ENCODE measurements at regions not wholly inside any gene's neighbourhood (a gene's known extent, or its start where the extent isn't known, plus 50 kb on each side); places are given as distances from the start of the nearest gene placed in this dataset.
A peak's percentile ranks its signal among the peaks of the same experiment; 100 is the strongest.

GRCh38 chr11:104435494-104435893 is 271.5 kb upstream of the PDGFD start:
- no peak for DNase-seq (ENCODE audit: low spot score)

DNA sequence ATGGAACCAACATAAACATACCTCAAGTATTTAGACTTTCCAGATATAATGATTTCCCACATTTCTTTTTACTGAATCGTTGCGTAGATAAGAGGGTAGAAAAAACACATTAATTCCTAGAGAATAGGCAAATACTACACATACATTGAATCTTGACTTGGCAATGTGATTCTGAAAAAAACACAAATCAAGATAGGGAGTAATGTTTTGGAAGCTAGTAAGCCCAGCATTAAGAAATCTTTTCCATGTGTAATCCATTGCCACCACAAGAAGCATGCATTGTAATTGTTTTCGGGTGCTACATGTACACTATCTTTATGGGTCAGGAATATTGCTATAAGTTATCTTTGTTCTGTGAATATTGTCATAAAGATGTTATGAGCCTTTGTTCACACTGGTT is 269.8 kb upstream of the PDGFD start:
- no peak for DNase-seq (ENCODE audit: low spot score)

DNA sequence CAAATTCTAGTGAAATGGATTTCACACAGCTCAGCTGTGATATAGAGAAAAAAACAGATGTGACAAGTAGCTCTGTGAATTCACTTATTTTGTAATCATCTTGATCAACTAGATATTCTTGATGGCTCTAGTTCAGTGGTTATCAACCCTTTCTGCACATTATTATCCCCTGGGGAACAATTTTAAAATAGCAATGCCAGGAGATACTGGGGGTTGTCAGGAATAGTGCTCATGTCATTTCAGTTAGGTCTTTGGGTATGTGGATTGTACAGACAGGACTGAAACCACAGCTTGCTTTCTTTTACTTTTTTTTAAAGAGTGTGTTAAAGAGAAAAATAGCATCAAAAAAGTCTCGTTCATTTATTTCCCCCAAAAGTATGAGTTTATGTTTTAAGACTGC is 269.0 kb upstream of the PDGFD start:
- no peak for DNase-seq (ENCODE audit: low spot score)

DNA sequence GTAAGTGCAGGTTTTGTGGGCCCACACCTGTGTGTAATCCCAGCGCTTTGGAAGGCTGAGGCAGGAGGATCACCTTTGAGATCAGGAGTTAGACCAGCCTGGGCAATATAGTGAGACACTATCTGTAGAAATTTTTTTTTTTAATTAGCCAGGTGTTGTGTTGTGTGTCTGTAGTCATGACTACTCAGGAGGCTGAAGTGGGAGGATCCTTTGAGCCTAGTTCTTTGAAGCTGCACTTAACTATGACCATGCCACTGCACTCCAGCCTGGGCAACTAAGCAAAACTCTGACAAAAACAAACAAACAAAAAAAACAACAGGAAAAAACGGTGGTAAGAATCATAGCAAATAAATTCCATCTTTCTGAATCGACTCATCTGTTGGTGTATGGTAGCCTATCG is 268.6 kb upstream of the PDGFD start:
- no peak for DNase-seq (ENCODE audit: low spot score)

DNA sequence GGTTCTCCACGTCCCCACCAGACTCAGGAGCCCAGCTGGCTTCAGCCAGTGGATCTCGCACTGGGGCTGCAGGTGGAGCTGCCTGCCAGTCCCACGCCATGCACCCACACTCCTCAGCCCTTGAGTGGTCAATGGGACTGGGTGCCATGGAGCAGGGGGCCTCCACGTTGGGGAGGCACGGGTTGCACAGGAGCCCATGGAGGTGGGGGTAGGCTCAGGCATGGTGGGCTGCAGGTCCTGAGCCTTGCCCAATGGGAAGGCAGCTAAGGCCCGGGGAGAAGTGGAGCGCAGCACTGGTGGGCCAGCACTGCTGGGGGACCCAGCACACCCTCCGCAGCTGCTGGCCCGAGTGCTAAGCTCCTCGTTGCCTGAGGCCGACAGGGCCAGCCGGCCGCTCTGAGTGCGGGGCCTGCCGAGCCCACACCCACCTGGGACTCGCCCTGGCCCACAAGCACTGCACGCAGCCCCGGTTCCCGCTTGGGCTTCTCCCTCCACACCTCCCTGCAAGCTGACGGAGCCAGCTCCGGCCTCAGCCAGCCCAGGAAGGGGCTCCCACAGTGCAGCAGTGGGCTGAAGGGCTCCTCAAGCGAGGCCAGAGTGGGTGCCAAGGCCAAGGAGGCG is 258.5 kb upstream of the PDGFD start:
- DNase-seq (ENCODE audit: low spot score) = no peak

- DNase-seq (ENCODE audit: low spot score) = no peak
These were observed 246.4 kb upstream of the PDGFD start for GRCh38 chr11:104410336-104410735.

- DNase-seq (ENCODE audit: low spot score) = no peak
These were observed 244.7 kb upstream of the PDGFD start for GRCh38 chr11:104408630-104409029.

- DNase-seq (ENCODE audit: low spot score) = no peak
These were observed 241.3 kb upstream of the PDGFD start for GRCh38 chr11:104405277-104405676.

DNA sequence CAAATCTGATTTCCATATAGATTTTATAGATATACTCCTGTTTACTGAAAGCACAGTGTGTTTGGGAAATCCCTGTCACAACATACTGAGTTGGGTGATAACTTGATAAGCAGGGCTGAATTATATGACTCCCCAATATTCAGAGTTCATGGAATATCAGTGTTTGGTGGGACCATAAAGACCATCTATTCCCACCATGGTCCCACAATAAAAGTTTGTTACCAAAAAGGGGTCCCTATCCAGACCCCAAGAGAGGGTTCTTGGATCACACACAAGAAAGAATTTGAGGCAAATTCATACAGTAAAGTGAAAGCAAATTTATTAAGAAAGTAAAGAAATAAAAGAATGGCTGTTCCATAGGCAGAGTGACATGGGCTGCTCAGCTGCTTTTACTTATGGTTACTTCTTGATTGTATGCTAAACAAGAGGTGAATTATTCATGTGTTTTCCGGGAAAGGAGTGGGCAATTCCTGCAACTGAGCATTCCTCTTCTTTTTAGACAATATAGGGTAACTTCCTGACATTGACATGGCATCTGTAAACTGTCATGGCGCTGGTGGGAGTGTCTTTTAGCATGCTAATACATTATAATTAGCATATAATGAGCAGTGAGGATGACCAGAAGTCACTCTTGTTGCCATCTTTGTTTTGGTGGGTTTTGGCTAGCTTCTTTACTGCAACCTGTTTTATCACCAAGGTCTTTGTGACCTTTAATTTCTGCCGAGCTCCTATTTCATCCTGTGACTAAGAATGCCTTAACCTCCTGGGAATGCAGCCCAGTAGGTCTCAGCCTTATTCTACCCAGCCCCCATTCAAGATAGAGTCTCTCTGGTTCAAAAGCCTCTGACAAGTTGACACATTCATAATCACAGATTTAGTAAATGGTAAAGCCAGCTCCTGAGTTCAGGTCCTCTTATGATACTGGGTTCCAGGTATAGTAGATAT is 240.6 kb upstream of the PDGFD start:
- no peak for DNase-seq (ENCODE audit: low spot score)

GRCh38 chr11:104402812-104403521 is 239.0 kb upstream of the PDGFD start:
- no peak for DNase-seq (ENCODE audit: low spot score)

DNA sequence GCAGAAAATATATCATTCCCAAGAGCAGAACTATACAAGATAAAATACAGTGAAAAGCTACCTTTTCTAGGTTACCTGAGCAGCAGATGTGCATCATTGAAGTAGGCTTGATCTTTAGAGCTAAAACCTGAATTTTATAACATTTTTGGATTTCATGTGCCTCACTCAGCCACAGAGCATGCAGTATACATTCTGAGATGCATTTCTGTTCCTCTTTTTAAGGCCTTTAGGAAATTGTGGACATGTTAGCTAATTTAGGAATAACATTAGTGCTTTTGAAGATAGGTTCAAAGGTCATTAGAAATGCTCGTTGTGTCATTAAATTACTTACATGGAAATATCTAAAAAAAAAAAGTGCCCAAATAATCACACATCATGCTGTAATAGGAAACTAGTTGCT is 230.6 kb upstream of the PDGFD start:
- DNase-seq (ENCODE audit: low spot score) = no peak

DNA sequence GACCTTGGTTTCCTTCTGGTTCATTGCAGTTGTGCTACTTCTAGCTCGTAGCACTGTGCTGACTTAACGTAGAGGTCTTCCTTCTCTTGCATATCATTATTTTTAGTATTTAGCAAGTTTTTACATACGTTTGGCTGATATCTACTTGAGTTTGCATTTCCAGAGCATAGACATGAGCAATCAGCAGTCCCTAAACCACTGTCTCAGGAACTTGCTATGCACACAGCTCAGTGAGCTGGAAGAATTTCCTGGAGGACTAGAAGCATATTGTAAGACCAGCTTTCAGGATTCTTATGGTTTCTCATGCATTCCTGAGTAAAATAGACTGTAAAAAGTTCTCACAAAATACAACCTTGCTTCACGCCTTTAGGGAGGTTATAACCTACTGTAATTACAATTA is 226.7 kb upstream of the PDGFD start:
- DNase-seq (ENCODE audit: low spot score) = no peak

DNA sequence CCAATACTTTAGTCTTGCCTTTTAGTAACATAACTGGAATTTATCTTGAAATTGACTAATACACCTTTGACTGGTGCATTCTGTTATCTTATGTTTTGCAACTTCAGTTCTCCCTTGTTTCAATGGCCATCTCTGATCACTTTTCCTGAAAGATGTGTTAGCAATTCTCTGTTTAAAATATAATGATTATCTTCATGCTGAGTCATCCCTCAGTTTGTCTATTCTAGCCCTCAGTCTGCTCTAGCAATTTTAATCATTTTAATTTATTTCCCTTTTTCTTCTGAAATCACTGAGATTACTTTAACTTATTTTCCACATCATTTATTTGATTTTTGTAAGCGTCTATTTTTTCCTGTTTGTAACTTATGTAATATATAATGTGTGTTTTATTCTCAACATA is 221.9 kb upstream of the PDGFD start:
- no peak for DNase-seq (ENCODE audit: low spot score)

DNA sequence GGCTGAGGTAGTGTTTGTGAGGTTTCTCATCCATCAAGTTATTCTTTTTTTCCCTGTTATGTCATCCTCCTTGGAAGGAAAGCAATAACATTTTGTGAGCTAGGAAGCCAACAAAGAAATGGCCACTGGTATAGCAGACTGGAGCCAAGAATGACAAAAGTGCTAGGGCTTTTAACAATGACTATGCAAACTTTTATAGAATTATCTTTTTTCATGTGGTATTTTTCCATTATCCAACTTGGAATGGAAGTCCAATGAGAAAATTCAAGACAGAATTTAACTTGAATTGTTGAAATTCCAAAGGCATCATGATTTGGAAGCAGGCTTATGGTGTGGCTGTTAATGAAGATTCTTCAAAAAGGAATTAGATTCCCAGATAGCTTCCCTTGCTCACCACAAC is 216.4 kb upstream of the PDGFD start:
- no peak for DNase-seq (ENCODE audit: low spot score)

DNA sequence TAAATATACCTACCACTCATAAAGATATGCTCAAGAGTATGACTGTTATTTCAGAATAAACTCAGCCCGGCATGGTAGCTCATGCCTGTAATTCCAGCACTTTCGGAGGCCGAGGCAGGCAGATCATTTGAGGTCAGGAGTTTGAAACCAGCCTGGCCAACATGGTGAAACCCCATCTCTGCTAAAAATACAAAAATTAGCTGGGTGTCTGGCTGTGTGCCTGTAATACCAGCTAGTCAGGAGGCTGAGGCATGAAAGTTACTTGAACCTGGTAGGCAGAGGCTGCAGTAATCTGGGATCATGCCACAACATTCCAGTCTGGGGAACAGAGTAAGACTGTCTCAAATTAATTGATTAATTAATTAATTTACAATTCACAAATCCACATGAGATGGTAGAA is 208.2 kb upstream of the PDGFD start:
- no peak for DNase-seq (ENCODE audit: low spot score)

- DNase-seq (ENCODE audit: low spot score) = no peak
These were observed 206.5 kb upstream of the PDGFD start for GRCh38 chr11:104370478-104370877.

GRCh38 chr11:104369761-104370160 is 205.8 kb upstream of the PDGFD start:
- DNase-seq (ENCODE audit: low spot score) = no peak

DNA sequence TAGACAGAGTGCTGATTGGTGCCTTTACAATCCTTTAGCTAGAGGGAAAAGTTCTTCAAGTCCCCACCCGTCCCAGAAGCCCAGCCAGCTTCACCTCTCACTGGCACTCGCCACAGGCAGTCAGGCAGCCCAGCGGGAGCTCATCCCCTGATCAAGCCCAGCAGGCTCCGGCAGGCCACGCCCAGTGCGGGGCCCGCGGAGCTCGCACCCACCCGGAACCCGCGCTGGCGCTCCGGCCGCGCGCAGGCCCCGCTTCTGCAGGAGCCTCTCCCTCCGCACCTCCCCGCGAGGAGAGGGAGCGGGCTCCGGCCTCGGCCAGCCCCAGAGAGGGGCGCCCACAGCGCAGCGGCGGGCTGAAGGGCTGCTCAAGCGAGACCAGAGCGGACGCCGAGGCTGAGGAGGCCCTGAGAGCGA is 202.4 kb upstream of the PDGFD start:
- DNase-seq (ENCODE audit: low spot score) = no peak

- DNase-seq (ENCODE audit: low spot score) = no peak
These were observed 201.7 kb upstream of the PDGFD start for GRCh38 chr11:104365676-104366075.

- no peak for DNase-seq (ENCODE audit: low spot score)
These were observed 198.0 kb upstream of the PDGFD start for GRCh38 chr11:104361975-104362374.

DNA sequence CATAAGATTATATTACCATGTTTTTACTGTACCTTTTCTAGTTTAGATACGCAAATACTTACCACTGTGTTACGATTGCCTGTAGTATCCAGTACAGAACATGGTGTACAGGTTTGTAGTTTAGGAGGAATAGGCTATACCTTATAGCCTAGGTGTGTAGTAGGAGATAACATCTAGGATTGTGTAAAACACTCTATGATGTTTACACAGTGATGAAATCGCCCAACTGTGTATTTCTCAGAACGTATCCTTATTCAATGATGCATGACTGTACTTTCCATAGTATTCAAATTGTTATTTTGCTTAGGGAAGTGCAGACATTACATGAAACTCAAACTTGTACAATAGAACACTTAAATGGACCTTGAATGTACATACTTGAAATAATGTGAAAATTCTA is 188.1 kb upstream of the PDGFD start:
- DNase-seq (ENCODE audit: low spot score) = no peak

GRCh38 chr11:104343578-104343977 is 179.6 kb upstream of the PDGFD start:
- DNase-seq (ENCODE audit: low spot score) = no peak

DNA sequence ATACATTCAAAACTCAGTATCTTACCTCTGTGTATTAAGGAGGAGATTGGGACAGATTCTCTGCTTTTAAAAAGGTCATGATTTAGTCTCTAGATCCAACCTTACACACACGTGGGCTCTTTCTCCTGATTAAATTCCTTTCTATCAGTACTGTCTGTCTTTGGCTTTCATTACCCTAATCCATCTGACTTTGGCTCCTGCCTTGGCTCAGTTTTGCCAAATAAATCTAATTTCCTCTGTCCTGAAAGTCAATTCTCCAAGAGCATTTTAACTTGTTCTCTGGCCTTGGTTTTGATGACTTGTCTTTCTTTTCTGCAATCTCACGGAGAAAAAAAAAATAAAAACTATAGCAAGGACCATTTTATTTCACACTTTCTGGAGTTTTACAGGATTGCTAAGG is 176.6 kb upstream of the PDGFD start:
- DNase-seq (ENCODE audit: low spot score) = peak; percentile 22
